ENCODE measurements at regions not wholly inside any gene's neighbourhood (a gene's known extent, or its start where the extent isn't known, plus 50 kb on each side); places are given as distances from the start of the nearest gene placed in this dataset.
"Not testable (repeated sequence)": the region's sequence is repeated elsewhere in the genome, so short reads cannot be mapped to it uniquely, and the experiment has no call there.

DNA sequence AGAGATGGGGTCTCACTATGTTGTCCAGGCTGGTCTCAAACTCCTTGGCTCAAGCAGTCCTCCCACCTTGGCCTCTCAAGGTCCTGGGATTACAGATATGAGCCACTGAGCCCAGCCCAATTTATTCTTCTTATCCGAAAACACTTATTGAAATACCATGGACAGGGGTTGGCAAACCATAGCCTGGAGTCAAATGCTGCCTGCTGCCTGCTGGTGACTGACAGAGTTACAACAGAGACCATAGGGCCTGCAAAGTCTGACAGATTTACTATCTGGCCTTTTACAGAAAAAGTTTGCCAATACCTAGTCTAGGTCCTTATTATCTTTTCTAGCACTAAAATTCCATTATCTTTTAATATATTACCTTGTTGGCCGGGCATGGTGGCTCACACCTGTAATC, 87.1 kb upstream of the ZNF281 start:
- H3K36me3 Mint-ChIP-seq: no peaks in the 10 kb centered on the region
- peaks cover 21% of the 10 kb centered on the region for H3K27me3 Mint-ChIP-seq
- no peaks in the 10 kb centered on the region for H3K9me3 Mint-ChIP-seq
- H3K4me3 Mint-ChIP-seq: no peak overlapping the region
- no peak for ATAC-seq
- no peak overlapping the region for H3K27ac Mint-ChIP-seq
- H3K4me1 Mint-ChIP-seq: no peaks in the 10 kb centered on the region

GRCh38 chr1:200495901-200496300, 86.1 kb upstream of the ZNF281 start:
- Mint-ChIP-seq H3K4me3 (no peak overlapping the region), H3K27ac (no peak overlapping the region), H3K9me3 (no peaks in the 10 kb centered on the region), H3K36me3 (no peaks in the 10 kb centered on the region), H3K4me1 (no peaks in the 10 kb centered on the region), H3K27me3 (peaks cover 21% of the 10 kb centered on the region)
- ATAC-seq: no peak

- ATAC-seq: no peak
- H3K36me3 Mint-ChIP-seq: no peaks in the 10 kb centered on the region
- no peak overlapping the region for H3K27ac Mint-ChIP-seq
- H3K27me3 Mint-ChIP-seq: peaks cover 19% of the 10 kb centered on the region
- no peak overlapping the region for H3K4me3 Mint-ChIP-seq
- H3K4me1 Mint-ChIP-seq: peaks cover 6% of the 10 kb centered on the region
- no peaks in the 10 kb centered on the region for H3K9me3 Mint-ChIP-seq
These were observed 83.5 kb upstream of the ZNF281 start for GRCh38 chr1:200493344-200493743.

DNA sequence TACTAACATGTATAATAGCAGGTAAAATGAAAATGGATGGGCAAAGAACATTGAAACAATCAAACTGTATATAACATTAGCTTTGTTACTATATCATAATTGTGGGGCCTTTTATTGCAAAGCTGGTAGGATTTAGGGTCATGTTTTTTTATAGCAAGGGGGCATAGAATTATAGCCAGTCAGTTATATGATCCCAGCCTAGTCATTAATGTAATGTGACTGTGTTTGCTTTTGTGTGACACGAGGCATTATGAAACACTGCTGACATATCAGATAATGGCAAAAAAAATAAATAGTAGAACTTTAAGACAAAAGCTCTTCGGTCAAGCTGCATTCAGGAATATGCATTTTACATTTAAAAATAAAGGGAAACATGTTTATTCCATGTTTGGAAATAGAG, 81.3 kb upstream of the ZNF281 start:
- peaks cover 29% of the 10 kb centered on the region for H3K27me3 Mint-ChIP-seq
- no peaks in the 10 kb centered on the region for H3K36me3 Mint-ChIP-seq
- ATAC-seq: no peak
- no peak overlapping the region for H3K27ac Mint-ChIP-seq
- H3K4me3 Mint-ChIP-seq: no peak overlapping the region
- H3K9me3 Mint-ChIP-seq: no peaks in the 10 kb centered on the region
- peaks cover 6% of the 10 kb centered on the region for H3K4me1 Mint-ChIP-seq

GRCh38 chr1:200490183-200490582, 80.3 kb upstream of the ZNF281 start:
- no peak for ATAC-seq
- Mint-ChIP-seq H3K36me3 (no peaks in the 10 kb centered on the region), H3K27me3 (peaks cover 29% of the 10 kb centered on the region), H3K9me3 (no peaks in the 10 kb centered on the region), H3K27ac (no peak overlapping the region), H3K4me3 (no peak overlapping the region), H3K4me1 (peaks cover 6% of the 10 kb centered on the region)

- Mint-ChIP-seq H3K4me1 (peaks cover 11% of the 10 kb centered on the region), H3K9me3 (no peaks in the 10 kb centered on the region), H3K4me3 (no peak overlapping the region), H3K36me3 (no peaks in the 10 kb centered on the region), H3K27ac (no peak overlapping the region), H3K27me3 (peaks cover 43% of the 10 kb centered on the region)
- no peak for ATAC-seq
These were observed 78.7 kb upstream of the ZNF281 start for GRCh38 chr1:200488375-200489165.

- no peak overlapping the region for H3K27ac Mint-ChIP-seq
- H3K4me1 Mint-ChIP-seq: peaks cover 12% of the 10 kb centered on the region
- peaks cover 45% of the 10 kb centered on the region for H3K27me3 Mint-ChIP-seq
- no peak for ATAC-seq
- no peak overlapping the region for H3K4me3 Mint-ChIP-seq
- H3K9me3 Mint-ChIP-seq: no peaks in the 10 kb centered on the region
- H3K36me3 Mint-ChIP-seq: no peaks in the 10 kb centered on the region
These were observed 77.8 kb upstream of the ZNF281 start for GRCh38 chr1:200487650-200488049.

GRCh38 chr1:200486634-200487033, 76.8 kb upstream of the ZNF281 start:
- peak overlapping the region; percentile 15 for H3K27ac Mint-ChIP-seq
- H3K27me3 Mint-ChIP-seq: peaks cover 45% of the 10 kb centered on the region
- H3K36me3 Mint-ChIP-seq: no peaks in the 10 kb centered on the region
- no peaks in the 10 kb centered on the region for H3K9me3 Mint-ChIP-seq
- no peak overlapping the region for H3K4me3 Mint-ChIP-seq
- peaks cover 12% of the 10 kb centered on the region for H3K4me1 Mint-ChIP-seq
- no peak for ATAC-seq

- H3K27ac Mint-ChIP-seq, H3K9me3 Mint-ChIP-seq, ATAC-seq, H3K36me3 Mint-ChIP-seq, H3K4me3 Mint-ChIP-seq: not testable (repeated sequence)
- peaks cover 54% of the 10 kb centered on the region for H3K27me3 Mint-ChIP-seq
- peaks cover 12% of the 10 kb centered on the region for H3K4me1 Mint-ChIP-seq
These were observed 74.7 kb upstream of the ZNF281 start for GRCh38 chr1:200484438-200484946.

DNA sequence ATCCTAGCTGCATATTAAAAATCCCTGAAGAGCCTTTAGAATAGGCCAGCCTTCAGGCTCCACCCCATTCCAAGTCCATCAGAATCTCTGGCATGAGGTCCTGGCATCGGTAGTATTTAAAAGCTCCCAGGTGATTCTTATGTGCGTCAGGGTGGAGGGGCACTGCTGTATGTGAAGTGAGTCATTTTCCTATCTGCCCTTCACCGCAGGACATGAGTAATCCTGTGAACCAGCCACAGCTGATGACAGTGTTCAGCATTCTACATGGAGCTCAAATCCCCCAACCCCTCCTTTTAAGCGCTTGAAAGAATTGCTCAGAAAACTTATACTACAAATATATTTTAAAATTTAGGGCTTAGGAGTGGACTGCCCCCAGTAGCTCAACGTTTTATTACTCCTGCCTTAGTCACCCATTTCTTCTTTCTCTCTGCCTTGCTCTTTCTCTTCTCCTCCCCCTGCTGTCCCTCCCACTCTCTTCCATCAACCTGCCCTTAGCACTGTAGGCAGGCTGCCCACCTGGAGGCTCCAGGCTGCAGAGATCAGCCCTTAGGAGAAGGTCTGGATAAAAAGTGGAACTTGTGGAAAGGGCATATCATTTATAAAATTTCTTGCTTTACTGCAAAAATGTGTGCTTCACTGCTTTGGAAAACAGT, 73.8 kb upstream of the ZNF281 start:
- peaks cover 8% of the 10 kb centered on the region for H3K4me1 Mint-ChIP-seq
- no peaks in the 10 kb centered on the region for H3K36me3 Mint-ChIP-seq
- H3K4me3 Mint-ChIP-seq: no peak overlapping the region
- H3K9me3 Mint-ChIP-seq: no peaks in the 10 kb centered on the region
- H3K27ac Mint-ChIP-seq: no peak overlapping the region
- ATAC-seq: peak; percentile 95
- H3K27me3 Mint-ChIP-seq: peaks cover 53% of the 10 kb centered on the region

- Mint-ChIP-seq H3K4me1 (peaks cover 7% of the 10 kb centered on the region), H3K4me3 (no peak overlapping the region), H3K9me3 (no peaks in the 10 kb centered on the region), H3K27me3 (peaks cover 30% of the 10 kb centered on the region), H3K27ac (no peak overlapping the region), H3K36me3 (no peaks in the 10 kb centered on the region)
- no peak for ATAC-seq
These were observed 71.1 kb upstream of the ZNF281 start for GRCh38 chr1:200480964-200481363.

- Mint-ChIP-seq H3K27ac (no peak overlapping the region), H3K36me3 (no peaks in the 10 kb centered on the region), H3K4me3 (no peak overlapping the region), H3K4me1 (peaks cover 7% of the 10 kb centered on the region), H3K27me3 (peaks cover 29% of the 10 kb centered on the region), H3K9me3 (no peaks in the 10 kb centered on the region)
- peak; percentile 21 for ATAC-seq
These were observed 70.0 kb upstream of the ZNF281 start for GRCh38 chr1:200479816-200480215.

- no peaks in the 10 kb centered on the region for H3K36me3 Mint-ChIP-seq
- peaks cover 21% of the 10 kb centered on the region for H3K27me3 Mint-ChIP-seq
- no peak overlapping the region for H3K27ac Mint-ChIP-seq
- H3K9me3 Mint-ChIP-seq: no peaks in the 10 kb centered on the region
- ATAC-seq: peak; percentile 34
- H3K4me1 Mint-ChIP-seq: peaks cover 7% of the 10 kb centered on the region
- no peak overlapping the region for H3K4me3 Mint-ChIP-seq
These were observed 69.2 kb upstream of the ZNF281 start for GRCh38 chr1:200478945-200479558.

GRCh38 chr1:200478239-200478623, 68.4 kb upstream of the ZNF281 start:
- no peaks in the 10 kb centered on the region for H3K9me3 Mint-ChIP-seq
- H3K36me3 Mint-ChIP-seq: no peaks in the 10 kb centered on the region
- no peak overlapping the region for H3K4me3 Mint-ChIP-seq
- peaks cover 9% of the 10 kb centered on the region for H3K4me1 Mint-ChIP-seq
- H3K27me3 Mint-ChIP-seq: peaks cover 15% of the 10 kb centered on the region
- H3K27ac Mint-ChIP-seq: no peak overlapping the region
- no peak for ATAC-seq

- H3K9me3 Mint-ChIP-seq: no peaks in the 10 kb centered on the region
These were observed 64.8 kb upstream of the ZNF281 start for GRCh38 chr1:200474633-200475032.

More at GRCh38 chr1:200474633-200475032, 64.8 kb upstream of the ZNF281 start:
- no peak for ATAC-seq
- H3K4me3 Mint-ChIP-seq: no peak overlapping the region
- H3K27ac Mint-ChIP-seq: no peak overlapping the region
- peaks cover 7% of the 10 kb centered on the region for H3K27me3 Mint-ChIP-seq
- H3K36me3 Mint-ChIP-seq: no peaks in the 10 kb centered on the region
- peaks cover 15% of the 10 kb centered on the region for H3K4me1 Mint-ChIP-seq

Data from stimulated activated memory B cell treated with anti-CD40 and anti-IgM and Interleukin-4, amounts not matched to agents 10 μg/mL and 1 μg/mL and 100 μg/mL, for 72 hours (primary cell).